Activated gamma-delta T cell (primary cell): ENCODE measurements at regions not wholly inside any gene's neighbourhood (a gene's known extent, or its start where the extent isn't known, plus 50 kb on each side); places are given as distances from the start of the nearest gene placed in this dataset.

ENCODE experiments used
- DNase-seq: peaks from one replicate; lab custom pipeline; 2025; lab: John Stamatoyannopoulos, UW

DNA sequence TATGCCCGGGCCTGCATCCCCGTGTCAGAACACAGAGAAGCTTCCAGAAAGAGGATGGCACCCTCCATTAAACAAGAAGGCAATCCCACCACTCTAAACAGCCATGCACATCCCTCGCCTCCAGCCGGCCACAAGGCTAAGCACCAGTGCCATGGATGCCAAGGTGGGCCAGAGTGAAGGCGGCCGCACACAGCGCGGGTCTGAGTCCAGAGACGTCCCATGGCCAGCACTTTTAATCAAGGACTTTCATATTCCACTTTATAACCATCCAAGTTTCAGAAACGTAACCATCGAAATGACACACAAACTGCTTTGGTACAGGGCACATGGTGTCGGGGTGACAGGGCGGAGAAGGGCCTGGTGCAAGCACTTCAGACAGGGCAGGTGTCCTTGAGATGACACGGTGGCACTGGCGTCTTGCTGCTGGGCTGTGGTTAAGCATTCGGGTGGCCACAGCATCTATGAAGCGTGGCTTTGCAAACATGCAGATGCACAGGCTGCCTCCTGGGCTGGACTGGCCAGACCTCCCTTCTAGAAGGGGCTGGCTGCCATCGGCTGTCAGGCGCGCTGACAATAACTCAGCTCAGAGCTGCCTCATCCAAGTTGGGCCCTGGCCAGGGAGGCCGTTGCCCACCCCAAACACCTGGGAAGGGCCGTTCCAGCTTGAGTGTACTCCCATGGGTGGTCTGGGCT, 117.2 kb downstream of the RFLNA start:
- no peak for DNase-seq

DNA sequence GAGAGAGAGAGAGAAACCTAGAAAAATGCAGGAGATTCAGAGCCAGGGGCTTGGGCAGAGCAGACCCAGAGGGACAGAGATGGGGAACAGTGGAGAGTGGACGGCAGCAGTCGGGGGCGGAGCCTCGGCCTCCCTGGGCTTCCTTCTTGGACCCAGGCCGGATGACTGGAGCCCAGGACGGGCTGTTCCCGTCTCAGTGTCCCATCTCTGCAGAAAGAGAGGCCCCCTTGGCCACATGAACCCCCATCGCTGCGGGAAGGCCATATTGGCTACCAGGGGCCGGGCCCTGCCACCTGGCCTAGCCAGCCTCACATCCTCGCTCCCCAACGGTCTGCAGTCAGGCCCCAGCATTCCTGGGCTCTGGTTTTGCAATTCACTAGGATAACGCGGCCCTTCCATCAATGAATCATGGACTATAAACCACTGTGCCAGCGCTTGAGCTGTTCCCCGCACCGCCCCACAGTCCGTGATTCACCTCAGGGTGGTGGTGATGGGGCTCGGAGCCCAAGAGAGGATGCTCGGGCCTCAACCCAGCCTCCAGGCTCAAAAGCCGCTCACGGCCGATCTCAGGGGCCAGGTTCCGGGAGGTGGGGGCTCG, 116.5 kb downstream of the RFLNA start:
- no peak for DNase-seq

DNA sequence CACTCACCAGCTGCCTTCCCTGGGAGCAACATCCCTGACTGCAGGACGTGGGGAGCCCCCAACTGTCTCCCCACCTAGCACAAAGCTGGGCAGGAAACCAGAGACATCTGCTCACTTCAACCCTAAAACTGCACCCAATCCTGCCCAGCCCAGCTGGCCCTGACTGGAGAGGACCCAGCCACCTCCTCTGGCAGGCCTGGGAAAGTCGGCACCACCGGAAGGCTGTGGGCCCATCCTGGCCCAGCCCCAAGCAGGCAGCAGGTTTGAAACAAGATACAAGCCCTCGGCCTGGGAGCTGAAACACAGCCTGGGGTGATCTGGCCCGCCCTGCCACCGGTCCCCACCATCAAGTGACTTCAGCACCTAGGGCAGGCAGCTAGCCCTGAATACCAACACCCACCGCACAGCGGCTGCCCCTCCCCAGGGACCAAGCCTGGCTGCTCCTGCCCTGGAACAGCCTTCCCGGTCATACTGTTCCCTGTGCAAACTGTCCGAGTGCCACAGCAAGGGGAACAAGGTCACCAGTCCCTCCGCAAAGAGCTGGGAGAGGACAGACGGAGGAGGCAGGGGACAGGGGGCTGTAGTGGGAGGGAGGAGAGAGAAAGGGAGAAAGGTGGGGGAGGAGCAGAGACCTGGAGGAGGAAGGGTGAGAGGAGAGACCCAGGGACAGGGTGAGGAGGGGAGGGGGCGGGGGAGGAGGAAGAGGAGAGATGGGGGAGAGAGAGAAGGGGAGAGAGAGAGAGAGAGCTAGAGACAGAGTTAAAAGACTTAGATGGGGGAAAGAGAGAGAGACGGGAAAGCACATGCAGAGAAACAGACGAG, 115.7 kb downstream of the RFLNA start:
- no peak for DNase-seq

DNA sequence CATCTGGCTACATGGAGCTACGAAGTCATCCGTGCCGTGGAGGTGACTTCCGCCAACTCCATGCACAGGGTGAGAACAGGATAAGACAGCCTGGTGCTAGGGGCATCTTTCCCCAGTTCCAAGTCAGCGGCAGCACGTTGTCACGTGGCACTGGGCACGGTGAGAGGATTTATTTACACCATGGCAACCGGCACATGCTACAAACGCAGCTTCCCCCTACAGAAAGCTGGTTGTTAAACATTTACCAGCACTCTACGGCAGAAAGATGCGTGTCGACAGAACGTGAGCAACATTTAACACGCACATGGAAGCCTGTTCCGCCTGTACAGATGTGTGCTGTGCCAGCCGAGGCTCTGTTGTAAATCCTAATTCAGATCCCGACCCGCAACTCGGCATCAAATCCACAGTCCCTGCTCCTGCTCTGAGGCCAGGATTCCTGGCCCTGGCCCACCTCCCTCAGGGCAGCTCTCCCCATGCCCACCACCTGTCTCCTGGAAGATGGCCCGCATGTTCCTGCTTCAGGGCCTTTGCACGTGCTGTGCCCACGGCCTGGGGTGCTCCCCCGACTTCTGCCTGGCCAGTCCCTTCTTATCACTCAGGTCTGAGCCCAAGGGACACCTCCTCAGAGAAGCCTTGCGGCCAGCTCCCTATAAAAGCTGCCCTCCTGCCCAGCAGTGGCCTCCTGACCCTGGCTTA, 114.1 kb downstream of the RFLNA start:
- no peak for DNase-seq

DNA sequence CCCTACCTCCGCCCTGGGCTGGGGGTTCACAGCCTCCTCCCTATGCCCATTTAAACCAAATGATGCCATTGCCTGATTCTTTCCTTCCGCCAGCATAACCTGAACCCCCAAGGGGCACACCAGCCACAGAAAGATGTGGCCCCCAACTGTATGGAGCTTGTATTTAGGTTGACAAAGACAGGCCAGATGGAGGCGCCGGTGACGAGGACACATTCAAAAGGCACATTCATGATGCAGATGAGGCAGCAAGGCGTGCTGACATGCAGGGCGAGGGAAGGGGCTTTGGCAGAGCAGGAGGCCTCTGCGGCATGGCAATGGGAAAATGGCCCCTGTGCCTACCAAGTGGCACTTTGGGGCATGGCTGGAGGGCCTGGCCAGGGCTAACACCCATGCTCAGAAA, 112.2 kb downstream of the RFLNA start:
- DNase-seq = no peak

DNA sequence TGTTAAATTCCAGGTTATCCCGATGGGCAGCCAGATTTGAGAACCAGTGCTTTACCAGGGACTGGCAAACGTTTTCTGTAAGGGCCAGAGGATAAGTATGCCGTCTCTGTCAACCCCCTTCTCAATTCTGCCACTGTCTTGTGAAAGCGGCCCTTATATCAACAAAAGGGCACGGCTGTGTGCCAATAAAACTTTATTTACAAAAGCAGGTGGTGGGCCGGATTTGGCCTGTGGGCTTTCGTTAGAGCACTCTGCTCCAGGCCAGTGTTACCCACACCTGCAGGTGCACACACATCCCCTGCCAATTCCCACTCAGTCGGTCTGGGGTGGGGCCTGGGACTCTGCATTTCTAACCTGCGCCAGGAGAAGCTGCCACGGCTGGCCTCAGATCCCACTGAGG, 111.2 kb downstream of the RFLNA start:
- no peak for DNase-seq

DNA sequence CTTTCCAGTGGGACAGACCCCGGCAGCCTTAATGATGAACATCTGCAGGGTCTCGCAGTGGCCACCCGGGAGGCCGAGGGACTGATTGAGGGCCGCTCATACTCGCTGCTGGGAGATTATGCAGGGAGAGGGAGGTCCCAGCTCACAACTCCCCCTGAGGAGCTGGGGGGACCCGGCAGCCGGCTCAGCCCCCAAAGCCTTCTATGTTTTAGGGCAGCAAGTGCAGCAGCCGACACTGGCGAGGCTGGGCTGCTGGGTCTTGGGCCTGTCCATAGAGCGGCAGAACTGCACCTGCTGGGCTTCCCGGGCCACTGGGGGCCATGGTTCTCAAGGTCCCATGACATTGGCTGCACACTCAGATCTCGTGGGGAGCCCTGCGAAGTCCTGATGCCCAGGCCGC, 110.7 kb downstream of the RFLNA start:
- DNase-seq = no peak

DNA sequence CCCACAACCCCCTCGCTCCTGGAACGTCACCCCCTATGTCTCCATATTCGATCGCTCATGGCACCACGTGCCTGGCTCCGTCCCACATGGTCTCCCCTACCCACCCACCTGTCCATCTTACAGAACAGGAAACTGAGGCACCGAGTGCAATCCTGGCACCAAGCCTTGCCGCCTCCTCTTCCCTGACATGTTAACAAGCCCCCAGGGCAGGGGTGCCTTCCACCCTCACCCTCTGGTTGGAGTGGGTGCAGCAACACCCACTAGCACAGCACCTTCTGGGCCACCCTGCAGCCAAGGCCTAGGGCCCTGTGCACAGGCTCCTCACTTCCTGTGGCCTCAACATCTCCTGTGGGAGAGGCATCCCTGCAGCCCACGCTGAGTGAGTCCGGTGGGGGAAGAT, 110.3 kb downstream of the RFLNA start:
- DNase-seq = no peak

DNA sequence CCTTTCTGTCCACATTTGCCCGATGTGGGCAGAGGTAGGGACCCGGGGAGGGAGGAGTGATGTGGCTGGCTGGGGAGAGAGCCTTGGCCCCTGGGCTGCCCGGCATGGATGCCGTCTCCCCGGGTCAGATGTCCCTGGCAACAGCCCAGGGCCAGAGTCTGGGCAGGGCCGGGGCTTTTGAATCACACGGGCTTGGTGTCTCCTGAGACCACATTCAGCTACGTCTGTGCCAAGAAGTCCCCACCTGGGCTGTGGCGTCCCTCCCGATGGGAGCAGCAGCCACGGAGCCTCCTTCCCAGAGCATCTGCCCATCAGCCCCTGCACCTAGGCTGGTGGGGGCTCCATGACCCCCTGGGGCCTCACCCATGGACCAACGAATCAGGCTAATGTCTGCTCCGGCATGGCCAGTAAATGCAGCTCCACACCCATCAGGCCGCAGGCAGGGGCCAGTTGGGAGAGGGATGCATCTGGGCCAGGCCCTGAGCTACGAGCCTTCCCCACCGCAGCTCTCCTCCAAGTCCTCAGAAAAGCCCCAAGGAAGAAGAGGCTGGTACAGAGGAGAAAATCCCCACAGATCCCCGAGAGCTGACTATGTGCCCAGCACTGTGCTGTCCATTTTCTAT, 109.4 kb downstream of the RFLNA start:
- DNase-seq = no peak

DNA sequence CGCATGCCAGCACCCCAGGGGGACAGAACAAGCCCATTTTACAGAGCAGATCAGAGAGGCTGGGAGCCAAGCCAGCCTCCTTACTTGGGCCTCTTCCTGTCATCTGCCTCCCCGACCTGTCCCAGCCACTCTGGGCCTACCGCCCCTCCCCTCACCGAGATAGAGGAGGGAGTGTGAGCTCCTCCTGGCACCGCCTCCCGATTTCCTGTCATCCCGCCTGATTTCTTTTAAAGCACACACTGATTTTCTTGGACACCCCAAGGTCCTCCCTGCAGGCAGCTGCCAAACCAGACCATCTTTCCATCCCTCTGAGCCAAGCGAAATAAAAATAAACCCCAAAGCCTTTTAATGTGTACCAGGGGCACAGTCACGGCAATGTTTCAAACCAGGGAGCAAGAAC, 108.4 kb downstream of the RFLNA start:
- no peak for DNase-seq

DNA sequence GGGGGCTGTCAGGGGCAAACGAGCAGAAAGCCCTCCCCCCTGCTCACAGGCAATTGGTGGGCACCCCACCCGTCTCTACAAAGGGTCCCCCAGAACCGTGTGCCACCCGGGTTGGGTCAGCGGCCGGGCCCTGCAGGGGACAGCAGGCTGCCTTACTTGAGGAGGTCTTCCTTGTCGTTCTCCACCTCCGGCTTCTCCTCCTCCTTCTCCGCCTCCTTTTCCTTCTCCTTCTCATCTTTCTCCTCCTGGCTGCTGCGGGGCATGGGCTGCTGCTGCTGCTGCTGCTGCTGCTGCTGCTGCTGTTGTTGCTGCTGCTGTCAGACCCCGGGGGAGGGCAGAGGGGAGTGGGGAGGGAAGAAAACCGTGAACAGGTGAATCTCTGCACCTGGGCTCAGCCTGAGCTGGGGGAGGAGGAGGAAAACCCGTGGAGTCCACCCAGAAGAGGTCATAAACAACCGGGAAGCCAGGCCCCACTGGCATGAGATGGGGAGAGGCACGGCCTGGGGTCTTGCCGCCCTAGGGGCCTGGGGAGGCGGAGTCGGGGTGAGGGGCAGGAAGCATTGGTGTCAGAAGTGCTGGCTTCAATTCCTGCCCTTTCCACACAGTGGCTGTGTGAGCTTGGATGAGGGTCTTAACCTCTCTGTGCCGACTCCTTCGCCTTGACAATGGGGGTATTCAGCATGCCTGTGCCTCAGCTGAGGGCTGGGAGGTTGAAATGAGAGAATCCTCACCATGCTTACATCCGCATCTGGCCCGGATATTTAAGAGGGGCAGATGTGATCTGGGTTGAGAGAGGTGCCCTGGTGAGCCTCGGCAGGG, 107.6 kb downstream of the RFLNA start:
- no peak for DNase-seq

DNA sequence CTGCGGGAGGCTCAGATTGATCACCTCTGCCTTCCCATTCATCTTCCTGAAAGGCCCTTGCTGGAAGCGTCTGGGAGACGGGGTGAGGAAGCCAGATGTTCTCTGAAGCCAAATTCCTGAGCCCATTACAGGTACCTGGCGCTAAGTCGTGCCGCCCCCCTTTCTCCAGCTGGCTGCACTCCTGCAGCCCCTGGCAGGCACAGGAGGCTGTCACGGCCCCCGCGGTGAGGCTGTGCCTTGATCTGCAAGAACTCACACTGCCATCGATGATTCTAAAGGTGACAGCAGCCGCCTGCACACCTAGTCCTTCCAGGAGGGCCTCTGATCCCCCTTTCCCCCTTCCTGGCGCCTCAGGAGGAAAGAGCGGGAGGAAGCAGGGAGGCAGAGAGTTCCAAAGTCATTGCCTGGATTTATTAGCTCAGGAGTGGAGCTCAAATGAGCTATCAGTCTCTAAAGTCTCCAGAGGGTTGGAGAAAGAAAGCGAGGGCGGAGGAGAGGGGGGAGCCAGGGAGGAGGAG, 106.9 kb downstream of the RFLNA start:
- no peak for DNase-seq

DNA sequence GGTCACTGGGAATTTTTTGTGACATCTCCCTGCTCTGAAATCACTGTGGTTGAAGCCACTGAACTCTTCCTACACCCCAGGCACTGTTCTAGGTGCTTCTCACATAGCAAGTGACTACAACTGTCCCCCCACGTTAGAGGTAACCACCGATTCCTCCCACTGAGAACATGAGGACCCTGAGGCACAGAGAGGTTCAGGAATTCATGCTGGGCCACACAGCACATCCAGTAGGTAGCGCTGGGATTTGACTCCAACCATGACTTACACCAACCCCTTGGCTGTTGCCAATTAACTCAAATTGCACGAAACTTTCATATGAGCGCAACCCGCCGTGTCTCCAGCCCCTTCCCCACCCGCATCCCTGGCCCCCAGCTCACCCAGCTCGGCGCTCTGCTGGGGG, 105.2 kb downstream of the RFLNA start:
- DNase-seq = no peak

DNA sequence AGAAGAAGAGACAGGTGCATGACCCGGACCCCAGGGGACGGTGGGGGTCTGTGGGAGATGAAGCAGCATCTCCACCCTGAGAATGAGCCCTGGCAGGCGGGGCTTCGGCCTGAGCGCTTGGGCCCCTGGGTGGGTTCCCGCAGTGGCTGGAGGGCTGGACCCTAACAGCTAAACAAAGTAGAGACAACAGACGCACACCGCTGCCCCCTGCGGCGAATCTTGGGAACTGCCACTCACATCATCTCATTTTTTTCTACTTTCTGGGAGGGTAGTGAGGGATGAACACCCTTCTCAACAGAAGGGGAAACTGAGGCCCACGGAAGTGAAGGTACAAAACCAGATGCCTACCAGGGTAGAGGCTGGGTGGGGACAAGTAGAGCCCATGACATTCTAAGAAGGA, 104.7 kb downstream of the RFLNA start:
- DNase-seq = no peak

DNA sequence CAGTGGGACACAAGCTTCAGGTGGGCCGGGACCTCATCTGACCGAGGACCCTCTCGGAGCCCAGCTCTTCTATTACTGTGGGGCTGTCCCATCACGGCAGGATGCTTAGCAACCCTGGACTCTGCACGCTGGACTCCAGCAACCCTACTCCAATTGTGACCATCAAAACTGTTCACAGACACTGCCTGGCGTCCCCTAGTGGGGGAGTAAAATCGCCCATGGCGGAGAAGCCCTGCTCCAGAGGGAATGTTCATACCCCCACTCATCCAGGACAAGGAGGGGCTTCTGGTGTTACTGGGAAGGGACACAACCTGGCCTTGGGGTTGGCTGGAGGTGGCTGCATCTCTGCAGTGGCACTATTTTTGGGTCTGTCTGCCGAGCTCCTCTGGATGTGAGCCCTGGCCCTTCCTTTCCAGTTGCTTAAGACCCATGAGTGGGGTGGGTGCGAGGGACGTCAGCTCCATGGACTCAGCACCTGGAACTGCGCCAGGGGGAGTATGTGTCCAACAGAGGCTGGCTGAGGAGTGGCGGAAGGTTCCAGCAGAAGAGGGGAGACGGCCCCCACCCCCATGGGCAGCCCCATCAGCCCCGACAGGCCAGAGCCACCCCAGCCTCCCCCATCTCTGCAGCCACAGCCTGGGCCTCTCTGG, 103.8 kb downstream of the RFLNA start:
- DNase-seq = no peak

DNA sequence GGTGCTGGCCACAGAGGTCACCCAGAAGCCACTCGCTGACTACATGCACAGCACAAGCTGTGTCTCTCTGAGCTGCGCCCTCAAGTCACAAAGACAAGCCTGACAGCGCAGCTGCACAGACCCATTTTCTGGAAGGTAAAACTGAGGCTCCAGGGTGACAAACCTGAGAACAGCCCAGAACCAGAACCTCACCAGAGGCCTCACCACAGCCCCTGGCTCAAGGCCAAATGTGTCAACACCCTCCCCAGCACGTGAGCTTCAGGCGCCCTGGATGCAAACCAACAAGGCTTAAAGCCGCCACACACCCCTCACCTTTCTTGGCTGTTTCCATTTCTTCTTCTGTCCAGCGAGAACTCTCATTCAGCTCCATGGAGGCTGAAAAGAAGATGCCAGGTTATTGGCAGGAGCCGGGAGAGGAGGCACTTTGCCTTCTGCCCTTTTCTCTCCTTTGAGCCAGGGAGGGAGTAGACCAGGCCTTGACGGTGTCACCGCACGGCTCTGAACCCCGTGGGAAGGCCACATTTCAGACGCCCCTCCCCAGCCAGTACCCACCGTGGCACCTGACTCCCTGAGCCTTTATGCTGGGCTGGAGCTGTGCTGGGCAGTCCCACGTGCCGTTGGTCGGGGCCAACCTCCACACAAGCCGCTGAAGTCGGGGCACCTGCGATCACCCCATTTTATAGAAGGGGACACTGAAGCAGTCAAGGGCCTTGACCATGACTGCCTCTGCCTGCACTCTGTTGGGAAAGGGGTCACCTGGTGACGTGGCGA, 103.1 kb downstream of the RFLNA start:
- no peak for DNase-seq

DNA sequence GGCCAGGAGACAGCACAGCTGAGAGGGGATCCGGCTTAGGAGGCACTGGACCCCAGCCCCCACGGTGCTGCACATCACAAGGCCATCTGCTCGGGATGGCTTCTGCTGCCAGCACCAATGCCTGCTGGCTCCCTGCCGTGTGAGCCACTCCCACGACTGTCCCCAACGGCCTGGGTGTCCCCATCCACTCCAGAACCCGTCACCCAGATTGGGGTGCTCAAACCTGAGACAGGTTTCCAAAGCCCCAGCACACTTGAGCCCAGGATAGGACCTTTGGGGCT, 102.4 kb downstream of the RFLNA start:
- DNase-seq = no peak

DNA sequence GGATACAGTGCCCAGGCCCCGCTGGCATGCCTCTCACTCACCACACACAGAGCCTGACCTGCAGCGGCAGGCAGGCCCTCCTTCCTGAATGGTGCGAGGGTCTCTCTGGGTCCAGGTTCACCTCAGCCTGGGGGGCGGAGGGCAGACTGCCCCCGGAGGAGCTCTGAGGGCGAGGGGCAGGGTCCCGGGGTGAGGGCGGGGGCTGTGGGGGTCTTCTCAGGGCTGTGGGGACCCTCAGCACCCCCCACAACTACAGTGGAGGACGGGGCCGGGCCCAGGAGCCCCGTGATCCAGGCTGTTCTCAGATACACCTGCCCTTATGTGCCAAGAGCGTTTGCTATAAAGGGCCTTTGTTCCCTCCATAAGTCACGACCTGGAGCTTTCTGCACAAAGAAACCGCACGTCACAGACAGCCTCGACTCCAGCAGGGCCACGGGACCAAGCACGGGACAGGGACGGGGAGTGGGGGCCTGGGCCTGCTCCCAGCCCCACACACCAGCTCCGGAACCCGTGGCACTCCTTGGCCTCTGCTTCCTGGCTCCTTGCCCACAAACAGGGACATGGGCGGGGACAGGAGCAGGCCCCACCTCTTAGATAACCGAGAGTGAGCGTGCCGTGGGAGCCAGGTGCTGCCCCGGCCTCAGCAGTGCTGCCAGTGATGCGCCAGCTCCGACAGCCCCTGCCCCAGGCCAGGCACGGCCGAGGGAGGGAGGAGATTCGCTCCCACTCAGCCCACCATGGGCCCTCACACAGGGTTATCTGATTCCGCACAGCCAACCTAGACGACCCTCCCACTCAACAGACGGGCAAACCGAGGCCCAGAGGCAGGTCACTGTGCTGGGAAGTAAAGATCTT, 101.9 kb downstream of the RFLNA start:
- no peak for DNase-seq

DNA sequence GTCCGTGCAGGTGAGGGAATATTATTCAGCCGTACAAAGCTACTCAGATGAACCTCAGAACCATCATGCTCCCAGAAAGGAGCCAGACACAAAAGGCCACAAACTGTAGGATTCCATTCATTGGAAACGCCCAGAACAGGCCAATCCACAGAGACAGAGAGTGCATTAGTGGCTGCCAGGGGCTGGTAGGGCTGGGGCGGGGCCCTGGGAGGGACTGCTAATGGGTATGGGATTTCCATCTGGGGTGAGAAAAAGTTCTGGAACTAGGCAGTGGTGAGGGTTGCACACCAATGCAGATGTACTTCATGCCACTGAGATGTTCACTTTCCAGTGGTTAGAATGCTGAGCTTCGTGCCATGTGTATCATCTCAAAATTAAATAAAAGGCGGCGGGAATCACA, 101.1 kb downstream of the RFLNA start:
- DNase-seq = no peak
